ENCODE measurements at regions not wholly inside any gene's neighbourhood (a gene's known extent, or its start where the extent isn't known, plus 50 kb on each side); places are given as distances from the start of the nearest gene placed in this dataset.
"Not testable (repeated sequence)": the region's sequence is repeated elsewhere in the genome, so short reads cannot be mapped to it uniquely, and the experiment has no call there.

- H3K4me3 ChIP-seq (ENCODE audit: low read depth, low read length) = no peak overlapping the region
- DNase-seq (ENCODE audit: low read depth) = no peak
- no peak for TF ChIP-seq CTCF (IDR thresholded peaks at IDR 0.05; ENCODE audit: control insufficient read depth, extremely low read depth, insufficient read depth)
Observed at GRCh38 chr10:125232841-125233240, 72.5 kb upstream of the CTBP2 start.

GRCh38 chr10:125231813-125232475 is 71.6 kb upstream of the CTBP2 start:
- no peak for DNase-seq (ENCODE audit: low read depth)
- H3K4me3 ChIP-seq (ENCODE audit: low read depth, low read length) = no peak overlapping the region
- no peak for TF ChIP-seq CTCF (IDR thresholded peaks at IDR 0.05; ENCODE audit: control insufficient read depth, extremely low read depth, insufficient read depth)

GRCh38 chr10:125231116-125231812 is 70.9 kb upstream of the CTBP2 start:
- no peak overlapping the region for H3K4me3 ChIP-seq (ENCODE audit: low read depth, low read length)
- no peak for DNase-seq (ENCODE audit: low read depth)
- TF ChIP-seq CTCF (IDR thresholded peaks at IDR 0.05; ENCODE audit: control insufficient read depth, extremely low read depth, insufficient read depth) = no peak

- H3K4me3 ChIP-seq (ENCODE audit: low read depth, low read length) = no peak overlapping the region
- DNase-seq (ENCODE audit: low read depth) = no peak
- no peak for TF ChIP-seq CTCF (IDR thresholded peaks at IDR 0.05; ENCODE audit: control insufficient read depth, extremely low read depth, insufficient read depth)
Observed at GRCh38 chr10:125230251-125230650, 69.9 kb upstream of the CTBP2 start.

- H3K4me3 ChIP-seq (ENCODE audit: low read depth, low read length); DNase-seq (ENCODE audit: low read depth): not testable (repeated sequence)
Observed at GRCh38 chr10:125228245-125228940, 68.0 kb upstream of the CTBP2 start.

- TF ChIP-seq CTCF (IDR thresholded peaks at IDR 0.05; ENCODE audit: control insufficient read depth, extremely low read depth, insufficient read depth) = no peak
- H3K4me3 ChIP-seq (ENCODE audit: low read depth, low read length) = no peak overlapping the region
- DNase-seq (ENCODE audit: low read depth) = no peak
Observed at GRCh38 chr10:125227546-125227945, 67.2 kb upstream of the CTBP2 start.

GRCh38 chr10:125226823-125227222 is 66.5 kb upstream of the CTBP2 start:
- no peak overlapping the region for H3K4me3 ChIP-seq (ENCODE audit: low read depth, low read length)
- no peak for DNase-seq (ENCODE audit: low read depth)
- no peak for TF ChIP-seq CTCF (IDR thresholded peaks at IDR 0.05; ENCODE audit: control insufficient read depth, extremely low read depth, insufficient read depth)
